ENCODE measurements at regions not wholly inside any gene's neighbourhood (a gene's known extent, or its start where the extent isn't known, plus 50 kb on each side); places are given as distances from the start of the nearest gene placed in this dataset.
"Not testable (repeated sequence)": the region's sequence is repeated elsewhere in the genome, so short reads cannot be mapped to it uniquely, and the experiment has no call there.

DNA sequence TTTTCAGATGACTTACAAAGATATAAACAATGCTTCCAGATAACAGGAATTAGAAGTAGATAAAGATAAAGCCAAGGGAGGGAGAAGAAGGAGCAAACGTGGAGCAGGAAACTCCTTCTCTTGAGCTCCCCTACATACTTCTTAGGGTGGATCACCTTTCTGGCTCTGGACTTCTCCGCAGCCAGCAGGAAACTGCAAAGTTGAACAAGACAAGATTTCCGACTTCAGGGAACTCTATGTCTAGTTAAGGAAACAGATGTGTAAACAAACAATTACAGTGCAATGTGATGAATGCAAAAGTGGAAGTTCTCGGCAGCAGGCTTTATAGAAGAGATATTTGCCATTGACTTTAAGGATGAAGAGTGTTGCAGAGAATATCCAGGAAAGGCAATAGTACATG lies 134.0 kb upstream of the MARCKS start:
- DNase-seq (ENCODE audit: low read depth in 1 of 2, low spot score in 1 of 2): no peak
- no peak for TF ChIP-seq JUND (IDR thresholded peaks at IDR 0.05; ENCODE audit: low read depth)
- in situ Hi-C loops (cut with HindIII; ENCODE audit: low pct_unique_long_range_greater_than_20kb, low sequenced_read_pairs): no loop called here

DNA sequence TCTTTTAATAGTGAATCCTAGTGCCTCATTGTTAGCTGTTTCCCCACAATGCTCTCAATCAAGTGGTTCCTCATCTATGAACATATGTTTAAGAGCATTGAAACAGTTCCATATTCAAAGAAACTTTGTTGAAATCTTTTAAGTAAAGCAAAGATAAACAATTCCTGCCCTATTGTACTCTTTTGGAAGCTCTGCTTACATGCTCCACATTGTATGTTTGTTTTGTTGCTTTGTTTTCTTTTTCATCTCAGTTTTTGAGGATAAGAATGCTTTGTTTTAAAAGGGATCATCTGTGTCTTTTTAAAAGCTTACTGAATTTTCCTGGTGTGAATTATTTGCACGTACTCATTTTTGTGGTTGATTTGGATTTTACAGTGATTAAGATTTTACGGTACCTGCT lies 132.2 kb upstream of the MARCKS start:
- DNase-seq (ENCODE audit: low read depth in 1 of 2, low spot score in 1 of 2); in situ Hi-C loops (cut with HindIII; ENCODE audit: low pct_unique_long_range_greater_than_20kb, low sequenced_read_pairs): not testable (repeated sequence)

DNA sequence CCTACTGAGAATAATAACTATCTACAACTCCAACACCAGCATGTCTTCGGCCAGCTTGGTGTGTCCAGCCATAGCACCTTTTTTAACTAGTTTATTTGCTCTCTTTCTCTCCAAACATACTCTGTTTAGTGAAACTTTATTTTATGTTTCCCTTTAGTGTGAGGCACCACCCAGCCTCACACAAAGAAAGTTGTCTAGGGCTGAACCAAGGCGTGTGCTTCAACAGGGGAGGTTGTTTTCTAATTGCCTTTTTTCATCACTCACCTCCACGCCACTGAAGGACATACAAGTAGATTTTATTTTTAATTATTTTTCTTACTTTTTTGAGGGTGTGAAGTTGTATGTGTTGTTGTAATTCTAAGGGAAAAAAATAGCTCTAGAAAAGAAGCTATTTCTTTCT lies 125.6 kb upstream of the MARCKS start:
- no peak for TF ChIP-seq JUND (IDR thresholded peaks at IDR 0.05; ENCODE audit: low read depth)
- in situ Hi-C loops (cut with HindIII; ENCODE audit: low pct_unique_long_range_greater_than_20kb, low sequenced_read_pairs): no loop called here
- no peak for DNase-seq (ENCODE audit: low read depth in 1 of 2, low spot score in 1 of 2)

DNA sequence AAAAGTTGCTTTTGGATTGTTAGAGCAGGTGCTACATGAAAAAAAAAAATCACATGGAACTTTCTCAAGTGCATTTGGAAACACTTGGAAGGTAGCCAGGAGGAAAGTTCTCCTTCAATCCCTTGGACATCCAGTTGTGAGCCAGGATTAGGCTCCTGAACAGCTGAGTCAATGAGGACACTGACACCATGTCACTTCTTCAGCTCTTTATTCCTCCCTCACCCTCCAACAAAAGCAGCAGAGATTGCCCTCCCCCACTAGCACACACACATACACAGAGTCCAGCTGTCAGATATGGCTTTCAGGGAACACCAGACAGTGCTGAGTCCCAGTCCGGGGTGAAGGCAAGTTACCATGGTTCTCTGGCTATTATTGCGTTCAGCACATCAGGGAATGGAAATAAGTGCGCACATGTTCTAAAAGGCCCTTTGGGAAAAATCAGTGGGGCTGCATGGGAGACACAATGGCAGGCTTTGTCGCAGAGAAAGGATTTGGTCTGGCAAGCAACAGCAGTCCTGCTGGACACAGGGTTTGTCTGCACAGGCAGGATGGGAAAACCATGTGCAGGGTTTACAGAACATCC lies 124.7 kb upstream of the MARCKS start:
- TF ChIP-seq JUND (IDR thresholded peaks at IDR 0.05; ENCODE audit: low read depth): no peak
- no peak for DNase-seq (ENCODE audit: low read depth in 1 of 2, low spot score in 1 of 2)
- in situ Hi-C loops (cut with HindIII; ENCODE audit: low pct_unique_long_range_greater_than_20kb, low sequenced_read_pairs): no loop called here

DNA sequence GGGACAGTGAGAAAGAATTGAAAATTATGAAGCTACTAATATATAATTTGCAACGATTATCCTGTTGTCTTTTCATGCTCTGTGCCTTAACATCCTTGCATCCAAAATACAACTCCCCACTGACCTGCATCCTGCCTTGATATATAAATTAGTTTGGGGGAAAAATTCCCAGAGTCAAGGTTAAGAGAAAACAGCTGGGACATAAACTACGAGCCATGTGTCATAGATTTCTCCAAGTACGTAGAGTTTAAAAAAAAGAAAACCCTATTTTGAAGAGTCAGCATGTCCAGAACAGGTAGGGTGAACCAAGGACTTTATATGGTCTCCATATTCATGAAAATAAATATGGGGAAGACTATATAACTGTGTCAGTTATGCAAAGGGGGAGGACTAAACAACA lies 123.8 kb upstream of the MARCKS start:
- in situ Hi-C loops (cut with HindIII; ENCODE audit: low pct_unique_long_range_greater_than_20kb, low sequenced_read_pairs): no loop called here
- DNase-seq (ENCODE audit: low read depth in 1 of 2, low spot score in 1 of 2): no peak
- TF ChIP-seq JUND (IDR thresholded peaks at IDR 0.05; ENCODE audit: low read depth): no peak

DNA sequence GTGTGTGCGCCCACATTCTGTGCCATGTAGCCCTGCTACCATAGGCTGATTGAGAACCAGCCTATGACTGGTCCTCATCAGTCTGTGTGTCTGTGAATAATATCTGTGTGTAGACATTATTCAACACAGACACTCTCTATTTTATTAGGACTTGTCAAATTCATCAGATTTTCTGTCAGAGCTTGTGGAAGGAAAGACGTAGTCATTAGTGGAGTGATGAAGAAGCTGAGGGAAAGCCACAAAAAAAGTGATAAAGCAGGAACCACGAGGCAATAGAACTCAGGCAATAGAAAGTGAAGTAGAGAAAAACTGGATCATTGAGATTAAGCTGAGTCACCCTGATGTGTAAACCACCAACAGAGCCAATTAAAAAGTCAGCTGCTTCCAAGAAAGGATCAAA lies 122.2 kb upstream of the MARCKS start:
- in situ Hi-C loops (cut with HindIII; ENCODE audit: low pct_unique_long_range_greater_than_20kb, low sequenced_read_pairs): no loop called here
- no peak for DNase-seq (ENCODE audit: low read depth in 1 of 2, low spot score in 1 of 2)
- TF ChIP-seq JUND (IDR thresholded peaks at IDR 0.05; ENCODE audit: low read depth): no peak

DNA sequence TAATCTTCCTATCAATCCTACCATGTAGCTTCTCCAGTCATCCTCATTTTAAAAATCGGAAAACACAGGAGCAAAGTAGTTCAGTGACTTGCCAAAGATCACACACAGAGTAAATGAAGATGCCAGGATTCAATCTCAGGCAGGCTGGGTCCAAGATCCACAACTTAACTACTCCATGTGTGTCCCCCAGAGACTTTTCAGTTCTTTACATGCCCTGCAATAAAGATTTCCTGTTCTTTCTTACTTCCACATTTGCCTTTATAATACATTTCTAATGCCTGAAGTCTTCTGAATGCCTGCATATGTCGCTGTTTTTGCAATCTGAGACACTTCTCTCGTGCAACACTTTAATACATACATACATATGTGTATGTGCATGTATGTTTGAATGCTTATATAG lies 121.7 kb upstream of the MARCKS start:
- DNase-seq (ENCODE audit: low read depth in 1 of 2, low spot score in 1 of 2): no peak
- TF ChIP-seq JUND (IDR thresholded peaks at IDR 0.05; ENCODE audit: low read depth): no peak
- in situ Hi-C loops (cut with HindIII; ENCODE audit: low pct_unique_long_range_greater_than_20kb, low sequenced_read_pairs): no loop called here

DNA sequence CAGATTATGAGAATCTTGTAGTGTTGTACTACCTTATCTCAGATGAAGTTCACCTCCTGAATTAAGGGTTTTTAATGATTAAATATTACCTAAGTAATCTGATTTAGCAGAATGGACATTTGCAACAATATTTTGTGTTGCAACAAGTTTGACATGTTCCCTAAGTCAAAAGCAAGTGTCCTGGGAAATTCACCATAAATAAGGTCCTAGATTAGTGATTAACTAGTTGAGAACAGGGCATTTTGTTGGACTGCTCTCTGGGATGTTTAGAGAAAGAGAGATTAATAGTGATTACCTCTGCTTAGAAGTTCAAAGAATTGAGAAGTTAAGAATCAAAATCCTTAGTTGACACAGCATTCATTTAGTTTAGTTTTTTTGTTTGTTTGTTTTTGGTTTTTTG lies 120.2 kb upstream of the MARCKS start:
- in situ Hi-C loops (cut with HindIII; ENCODE audit: low pct_unique_long_range_greater_than_20kb, low sequenced_read_pairs): no loop called here
- DNase-seq (ENCODE audit: low read depth in 1 of 2, low spot score in 1 of 2): no peak
- TF ChIP-seq JUND (IDR thresholded peaks at IDR 0.05; ENCODE audit: low read depth): no peak

DNA sequence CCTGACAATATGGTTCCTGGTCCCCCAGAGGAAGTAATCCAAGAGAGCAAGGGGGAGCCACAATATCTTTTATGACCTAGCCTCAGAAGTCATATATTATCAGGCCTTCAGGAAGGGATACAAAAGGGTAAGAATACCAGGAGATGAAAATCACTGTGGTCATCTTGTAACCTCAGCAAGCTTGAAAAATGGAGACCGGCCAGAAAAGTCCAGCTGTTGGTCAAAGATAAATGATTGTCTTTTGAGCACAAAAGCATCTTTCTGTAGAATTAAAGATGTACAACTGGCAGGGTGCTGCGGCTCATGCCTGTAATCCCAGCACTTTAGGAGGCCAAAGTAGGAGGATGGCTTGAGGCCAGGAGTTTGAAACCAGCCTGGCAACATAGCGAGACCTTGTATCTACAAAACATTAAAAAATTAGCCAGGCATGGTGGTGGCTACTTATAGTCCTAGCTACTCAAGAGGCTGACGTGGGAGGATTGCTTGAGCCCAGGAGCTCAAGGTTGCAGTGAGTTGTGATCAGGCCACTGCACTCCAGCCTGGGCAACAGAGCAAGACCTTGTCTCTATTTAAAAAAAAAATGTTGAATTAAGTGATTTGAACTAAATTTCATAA lies 118.0 kb upstream of the MARCKS start:
- DNase-seq (ENCODE audit: low read depth in 1 of 2, low spot score in 1 of 2): no peak
- in situ Hi-C loops (cut with HindIII; ENCODE audit: low pct_unique_long_range_greater_than_20kb, low sequenced_read_pairs): no loop called here
- no peak for TF ChIP-seq JUND (IDR thresholded peaks at IDR 0.05; ENCODE audit: low read depth)

DNA sequence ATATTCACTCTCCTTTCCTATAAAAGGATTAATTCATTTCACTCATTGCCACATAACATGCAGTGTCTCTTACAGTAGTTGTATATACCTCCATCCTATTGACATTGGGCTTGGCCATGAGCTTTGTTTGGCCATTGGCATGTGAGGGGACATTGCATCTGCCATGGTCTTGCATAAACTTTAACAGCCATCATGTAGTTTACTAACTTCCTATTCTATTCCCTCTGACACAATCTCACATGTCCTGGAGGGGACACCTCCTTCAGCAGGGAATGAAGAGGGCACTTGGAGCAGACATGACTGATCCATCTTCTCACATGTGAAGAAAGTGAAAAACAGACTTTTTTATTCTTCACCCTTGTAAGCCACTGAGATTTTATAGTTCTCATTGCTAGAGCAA lies 115.5 kb upstream of the MARCKS start:
- DNase-seq (ENCODE audit: low read depth in 1 of 2, low spot score in 1 of 2): no peak
- TF ChIP-seq JUND (IDR thresholded peaks at IDR 0.05; ENCODE audit: low read depth): no peak
- in situ Hi-C loops (cut with HindIII; ENCODE audit: low pct_unique_long_range_greater_than_20kb, low sequenced_read_pairs): no loop called here

DNA sequence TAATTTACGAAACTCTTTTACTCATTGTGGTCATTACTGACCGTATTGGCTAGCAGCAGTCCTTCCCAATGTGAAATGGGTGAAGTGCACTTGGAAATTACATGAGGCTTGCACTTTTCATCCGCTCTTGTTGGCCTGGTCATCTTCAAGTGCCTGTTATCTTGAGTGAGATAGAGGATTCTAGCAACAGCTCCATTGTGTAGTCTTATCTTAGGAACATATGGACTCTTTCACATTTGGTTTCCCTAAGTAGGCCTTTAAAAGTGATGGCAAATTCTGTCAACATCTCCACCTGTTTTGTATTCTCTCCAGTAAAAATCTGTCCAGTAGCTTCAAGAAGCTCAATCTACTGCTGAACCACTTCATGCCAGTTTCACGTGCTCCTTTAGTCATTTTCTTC lies 114.8 kb upstream of the MARCKS start:
- in situ Hi-C loops (cut with HindIII; ENCODE audit: low pct_unique_long_range_greater_than_20kb, low sequenced_read_pairs): no loop called here
- no peak for DNase-seq (ENCODE audit: low read depth in 1 of 2, low spot score in 1 of 2)
- TF ChIP-seq JUND (IDR thresholded peaks at IDR 0.05; ENCODE audit: low read depth): no peak

DNA sequence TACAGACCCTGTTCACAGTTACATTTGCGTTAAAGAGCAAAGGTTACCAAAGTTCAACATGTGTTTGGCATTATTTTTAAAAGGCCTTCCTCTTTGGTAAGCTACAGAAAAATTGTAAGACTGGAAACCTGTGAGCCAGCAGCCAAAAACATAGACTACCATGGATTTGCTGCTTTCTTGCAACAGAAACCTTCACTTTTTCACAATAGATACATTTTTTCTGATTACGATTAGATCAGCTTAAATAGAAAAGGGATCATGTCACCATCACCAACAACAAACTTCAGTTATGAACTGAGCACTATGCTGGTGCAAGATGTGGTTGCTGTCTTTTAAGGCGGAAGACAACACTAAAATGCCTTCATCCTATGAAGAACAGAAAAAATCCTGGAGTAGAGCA lies 112.3 kb upstream of the MARCKS start:
- in situ Hi-C loops (cut with HindIII; ENCODE audit: low pct_unique_long_range_greater_than_20kb, low sequenced_read_pairs): no loop called here
- no peak for DNase-seq (ENCODE audit: low read depth in 1 of 2, low spot score in 1 of 2)
- no peak for TF ChIP-seq JUND (IDR thresholded peaks at IDR 0.05; ENCODE audit: low read depth)

DNA sequence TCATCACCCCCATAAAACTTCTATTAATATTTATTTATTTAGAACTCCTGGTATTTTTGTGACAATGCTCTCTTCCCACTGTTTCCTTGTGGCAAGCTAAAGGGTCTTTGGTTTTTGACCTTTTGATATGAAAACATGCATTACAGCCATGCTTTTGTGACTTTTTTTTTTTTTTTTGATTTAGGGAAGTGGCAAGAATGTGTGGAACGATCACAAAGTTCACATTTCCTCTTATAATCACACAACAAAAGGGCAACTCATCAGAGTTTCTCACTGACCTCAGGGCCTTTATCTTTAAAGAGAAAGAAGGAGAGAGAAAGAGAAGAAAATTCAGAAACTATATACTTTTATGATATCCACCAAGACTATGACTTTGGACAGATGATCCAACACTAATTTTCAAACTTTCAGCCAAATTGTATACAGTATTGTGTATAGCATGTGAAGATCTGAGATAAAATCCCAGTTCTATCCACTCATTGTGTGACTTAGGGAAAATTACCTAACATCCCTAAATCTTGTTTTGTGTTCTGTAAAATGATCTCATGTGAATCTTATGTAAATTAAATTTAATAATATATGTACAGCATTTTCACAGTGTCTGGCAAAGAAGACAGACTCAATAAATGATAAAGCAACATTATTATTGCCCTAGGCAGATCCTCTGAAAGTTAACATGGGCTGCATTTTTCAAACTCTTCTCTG lies 106.8 kb upstream of the MARCKS start:
- in situ Hi-C loops (cut with HindIII; ENCODE audit: low pct_unique_long_range_greater_than_20kb, low sequenced_read_pairs): no loop called here
- no peak for DNase-seq (ENCODE audit: low read depth in 1 of 2, low spot score in 1 of 2)
- TF ChIP-seq JUND (IDR thresholded peaks at IDR 0.05; ENCODE audit: low read depth): no peak

DNA sequence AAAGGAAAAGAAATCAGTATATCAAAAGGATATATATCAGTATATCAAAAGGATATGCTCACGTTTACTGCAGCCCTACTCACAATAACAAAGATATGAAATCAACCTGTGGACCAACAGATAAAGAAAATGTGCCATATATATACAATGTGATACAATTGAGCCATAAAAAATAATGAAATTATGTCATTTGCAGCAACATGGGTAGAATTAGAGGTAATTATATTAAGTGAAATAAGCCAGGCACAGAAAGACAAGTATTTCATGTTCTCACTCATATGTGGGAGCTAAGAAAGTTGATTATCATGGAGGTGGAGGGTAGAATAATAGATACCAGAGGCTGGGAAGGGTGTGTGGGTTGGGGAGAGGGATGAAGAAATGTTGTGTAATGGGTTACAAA lies 102.9 kb upstream of the MARCKS start:
- in situ Hi-C loops (cut with HindIII; ENCODE audit: low pct_unique_long_range_greater_than_20kb, low sequenced_read_pairs): no loop called here
- no peak for DNase-seq (ENCODE audit: low read depth in 1 of 2, low spot score in 1 of 2)
- no peak for TF ChIP-seq JUND (IDR thresholded peaks at IDR 0.05; ENCODE audit: low read depth)
